Fibroblast of upper back skin (primary cell): ENCODE measurements at regions not wholly inside any gene's neighbourhood (a gene's known extent, or its start where the extent isn't known, plus 50 kb on each side); places are given as distances from the start of the nearest gene placed in this dataset.

Experiments
- DNase-seq: peaks from one replicate; pipeline ENCODE4 v3.0.0-alpha.2; 2013

- DNase-seq = no peak
These were observed 1130.3 kb upstream of the CDH2 start for GRCh38 chr18:29307231-29307630.

GRCh38 chr18:29305516-29305915, 1128.6 kb upstream of the CDH2 start:
- DNase-seq = no peak

- DNase-seq = no peak
These were observed 1124.1 kb upstream of the CDH2 start for GRCh38 chr18:29301048-29301447.

GRCh38 chr18:29285471-29285870, 1108.5 kb upstream of the CDH2 start:
- no peak for DNase-seq

- DNase-seq = no peak
These were observed 1094.6 kb upstream of the CDH2 start for GRCh38 chr18:29271501-29271900.

GRCh38 chr18:29259838-29260237, 1082.9 kb upstream of the CDH2 start:
- peak; percentile 31 for DNase-seq

GRCh38 chr18:29254123-29254522, 1077.2 kb upstream of the CDH2 start:
- DNase-seq = no peak

- no peak for DNase-seq
These were observed 1074.8 kb upstream of the CDH2 start for GRCh38 chr18:29251681-29252080.

GRCh38 chr18:29250843-29251242, 1073.9 kb upstream of the CDH2 start:
- no peak for DNase-seq

- no peak for DNase-seq
These were observed 1073.3 kb upstream of the CDH2 start for GRCh38 chr18:29250259-29250658.

- DNase-seq = no peak
These were observed 1071.9 kb upstream of the CDH2 start for GRCh38 chr18:29248805-29249204.

- DNase-seq = no peak
These were observed 1064.3 kb upstream of the CDH2 start for GRCh38 chr18:29241199-29241598.

GRCh38 chr18:29234751-29235150, 1057.8 kb upstream of the CDH2 start:
- DNase-seq = no peak

GRCh38 chr18:29226213-29226612, 1049.3 kb upstream of the CDH2 start:
- DNase-seq = peak; percentile 27

GRCh38 chr18:29225351-29225750, 1048.4 kb upstream of the CDH2 start:
- peak; percentile 25 for DNase-seq

GRCh38 chr18:29218091-29218490, 1041.2 kb upstream of the CDH2 start:
- peak; percentile 80 for DNase-seq

GRCh38 chr18:29217124-29217915, 1040.4 kb upstream of the CDH2 start:
- peak; percentile 34 for DNase-seq

- no peak for DNase-seq
These were observed 1021.9 kb upstream of the CDH2 start for GRCh38 chr18:29198834-29199233.

- DNase-seq = no peak
These were observed 1019.4 kb upstream of the CDH2 start for GRCh38 chr18:29196307-29196706.

- peak; percentile 35 for DNase-seq
These were observed 1014.3 kb upstream of the CDH2 start for GRCh38 chr18:29191263-29191662.

GRCh38 chr18:29188760-29189159, 1011.8 kb upstream of the CDH2 start:
- DNase-seq = no peak

- no peak for DNase-seq
These were observed 1008.9 kb upstream of the CDH2 start for GRCh38 chr18:29185801-29186200.

- DNase-seq = peak; percentile 75
These were observed 1007.7 kb upstream of the CDH2 start for GRCh38 chr18:29184654-29185053.

GRCh38 chr18:29181151-29181901, 1004.4 kb upstream of the CDH2 start:
- peak; percentile 97 for DNase-seq
